Fibroblast of pulmonary artery (primary cell): ENCODE measurements at regions not wholly inside any gene's neighbourhood (a gene's known extent, or its start where the extent isn't known, plus 50 kb on each side); places are given as distances from the start of the nearest gene placed in this dataset.

Source experiments
- DNase-seq: peaks from one replicate; pipeline ENCODE4 v3.0.0-alpha.2; 2010; ENCODE audit warnings: low read depth
- H3K4me3 ChIP-seq: replicated peaks from 2 replicates; pipeline ENCODE4 v1.5.1; 2011; ENCODE audit warnings: low read depth, mild to moderate bottlenecking, control low read depth, low read length, moderate library complexity
- TF ChIP-seq, protein P1 (sequence below): IDR thresholded peaks from 2 replicates; pipeline ENCODE4 v1.5.1; 2011; ENCODE audit warnings: mild to moderate bottlenecking, control low read depth, low read length, inconsistent platforms; ENCODE audit errors: missing control alignments

DNA sequence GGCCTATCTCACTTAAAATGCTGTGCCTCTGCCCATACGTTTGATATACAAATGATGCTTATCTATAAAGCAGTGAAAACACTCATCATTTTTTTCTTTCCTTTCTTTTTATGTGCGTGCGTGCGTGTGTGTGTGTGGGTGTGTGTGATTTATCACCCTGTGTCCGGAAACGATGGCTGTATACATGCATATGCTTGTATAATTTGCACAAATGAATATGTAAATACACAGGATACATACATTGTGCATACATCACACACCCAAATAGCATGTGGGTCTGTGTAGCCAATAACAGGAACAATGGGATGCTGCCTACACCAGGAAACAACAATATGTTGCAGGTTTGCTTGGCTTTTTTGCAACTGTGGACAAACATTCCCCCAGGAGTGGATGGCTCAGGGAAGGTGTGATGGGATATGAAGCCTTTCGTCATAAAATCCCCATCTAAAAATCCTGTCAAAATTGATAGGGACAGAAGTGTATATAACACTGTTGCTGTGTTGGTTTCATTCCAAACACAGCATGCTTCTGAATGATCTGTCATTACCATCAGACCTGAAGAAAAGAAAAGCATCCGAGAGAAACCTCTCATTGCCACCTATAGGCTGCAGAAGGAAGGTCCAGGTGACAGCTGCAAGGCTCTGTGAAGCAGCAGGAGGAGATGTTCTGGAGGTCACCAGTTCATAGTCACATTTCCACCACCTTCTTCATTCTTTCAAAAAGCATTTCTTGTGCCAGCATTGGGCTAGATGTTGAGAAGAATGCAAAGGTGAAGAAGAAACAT lies 503.9 kb upstream of the NR2F2 start:
- TF ChIP-seq, protein P1, sequence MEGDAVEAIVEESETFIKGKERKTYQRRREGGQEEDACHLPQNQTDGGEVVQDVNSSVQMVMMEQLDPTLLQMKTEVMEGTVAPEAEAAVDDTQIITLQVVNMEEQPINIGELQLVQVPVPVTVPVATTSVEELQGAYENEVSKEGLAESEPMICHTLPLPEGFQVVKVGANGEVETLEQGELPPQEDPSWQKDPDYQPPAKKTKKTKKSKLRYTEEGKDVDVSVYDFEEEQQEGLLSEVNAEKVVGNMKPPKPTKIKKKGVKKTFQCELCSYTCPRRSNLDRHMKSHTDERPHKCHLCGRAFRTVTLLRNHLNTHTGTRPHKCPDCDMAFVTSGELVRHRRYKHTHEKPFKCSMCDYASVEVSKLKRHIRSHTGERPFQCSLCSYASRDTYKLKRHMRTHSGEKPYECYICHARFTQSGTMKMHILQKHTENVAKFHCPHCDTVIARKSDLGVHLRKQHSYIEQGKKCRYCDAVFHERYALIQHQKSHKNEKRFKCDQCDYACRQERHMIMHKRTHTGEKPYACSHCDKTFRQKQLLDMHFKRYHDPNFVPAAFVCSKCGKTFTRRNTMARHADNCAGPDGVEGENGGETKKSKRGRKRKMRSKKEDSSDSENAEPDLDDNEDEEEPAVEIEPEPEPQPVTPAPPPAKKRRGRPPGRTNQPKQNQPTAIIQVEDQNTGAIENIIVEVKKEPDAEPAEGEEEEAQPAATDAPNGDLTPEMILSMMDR, result peak; percentile 14
- DNase-seq, result no peak
- H3K4me3 ChIP-seq, result no peak overlapping the region

DNA sequence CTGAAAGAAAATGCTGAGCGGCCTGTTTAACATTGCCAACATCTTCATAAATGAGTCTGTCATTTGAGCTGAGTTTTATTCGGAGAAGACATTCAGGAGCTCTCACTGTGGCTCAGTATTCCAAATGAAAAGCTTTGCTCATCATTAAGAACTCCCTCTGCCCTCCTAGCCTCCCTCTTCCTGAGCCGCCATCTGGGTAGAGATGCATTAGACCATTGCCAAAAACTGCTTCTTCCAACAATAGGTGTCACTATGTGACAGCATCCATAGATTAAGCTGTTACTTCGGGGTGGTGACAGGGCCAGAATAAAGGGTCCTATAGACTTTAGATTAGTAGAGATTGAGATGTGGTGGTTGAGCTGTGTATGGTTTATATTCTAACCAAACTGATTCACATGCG lies 501.4 kb upstream of the NR2F2 start:
- TF ChIP-seq, protein P1, result no peak
- DNase-seq, result no peak
- H3K4me3 ChIP-seq, result no peak overlapping the region

- H3K4me3 ChIP-seq, result no peak overlapping the region
- TF ChIP-seq, protein P1, result no peak
- DNase-seq, result no peak
Measured at GRCh38 chr15:95830281-95830680, 500.2 kb upstream of the NR2F2 start.

DNA sequence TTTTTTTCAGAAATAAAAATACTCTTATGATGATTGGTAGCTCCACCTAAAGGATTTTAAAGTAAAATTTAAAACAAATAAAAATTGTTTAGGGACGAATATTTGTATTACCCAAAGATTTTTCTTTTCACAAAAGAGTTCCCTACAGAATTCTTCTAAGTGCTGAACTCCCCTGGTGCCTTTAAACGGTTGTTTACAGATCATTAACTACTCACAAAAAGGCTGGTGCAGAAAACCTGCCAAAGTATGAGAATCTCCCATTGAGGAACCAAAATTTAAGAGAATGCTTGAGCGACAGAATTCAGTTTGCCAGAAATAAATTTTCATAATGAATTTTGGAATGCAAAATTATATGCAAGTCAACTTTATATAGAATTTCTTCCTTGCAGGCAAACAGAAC lies 497.8 kb upstream of the NR2F2 start:
- H3K4me3 ChIP-seq, result no peak overlapping the region
- DNase-seq, result no peak
- TF ChIP-seq, protein P1, result no peak

DNA sequence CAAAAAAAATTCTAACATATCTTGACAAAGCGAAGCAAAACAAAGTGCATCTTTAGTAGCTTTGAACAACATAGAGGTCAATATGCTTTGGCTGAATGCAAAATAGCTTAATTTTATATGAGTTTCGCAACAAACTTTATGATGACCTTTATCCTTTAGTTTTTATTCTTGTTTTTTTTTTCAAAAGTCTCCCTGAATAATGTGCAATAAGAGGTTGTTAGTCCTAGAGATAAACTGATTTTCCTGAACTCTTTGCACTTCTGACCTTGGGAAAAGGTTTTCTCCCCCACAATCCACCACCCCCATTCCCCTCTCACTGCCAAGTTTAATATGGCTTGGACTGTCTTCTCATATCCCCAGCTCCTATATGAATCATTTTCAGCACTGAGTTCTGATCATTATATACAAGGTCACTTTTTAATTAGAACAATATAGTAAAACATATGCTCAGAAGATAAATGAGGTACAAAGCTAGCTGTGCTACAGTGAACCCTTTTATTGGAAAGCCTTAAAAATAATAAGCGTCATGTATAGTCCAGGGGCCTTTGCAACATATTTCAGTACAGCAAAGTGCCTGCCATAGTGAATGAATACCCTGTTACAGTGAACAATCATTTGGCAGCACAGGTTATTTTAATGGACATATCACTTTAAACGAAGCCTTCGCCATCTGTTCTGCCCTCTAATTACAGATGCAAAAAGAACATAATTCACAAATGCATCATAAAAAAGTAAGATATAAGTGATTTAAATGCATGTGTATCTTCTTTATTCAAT lies 496.3 kb upstream of the NR2F2 start:
- H3K4me3 ChIP-seq, result no peak overlapping the region
- TF ChIP-seq, protein P1, result no peak
- DNase-seq, result no peak

GRCh38 chr15:95836536-95836935 lies 494.0 kb upstream of the NR2F2 start:
- TF ChIP-seq, protein P1, result no peak
- no peak overlapping the region for H3K4me3 ChIP-seq
- DNase-seq, result no peak
